ENCODE measurements at regions not wholly inside any gene's neighbourhood (a gene's known extent, or its start where the extent isn't known, plus 50 kb on each side); places are given as distances from the start of the nearest gene placed in this dataset.

- Histone ChIP-seq H4K91ac (ENCODE audit: low read depth, low read length, poor library complexity) (no peak overlapping the region), H2BK15ac (ENCODE audit: low read length) (no peak overlapping the region), H3K4me1 (ENCODE audit: control insufficient read depth in 2 of 2, insufficient read depth in 1 of 2, low read depth in 1 of 2, low read length in 2 of 2) (no peaks in the 10 kb centered on the region), H3K9ac (ENCODE audit: low read depth, low read length, poor library complexity) (no peak overlapping the region), H3K27me3 (ENCODE audit: control insufficient read depth in 3 of 3, insufficient read depth in 3 of 3, low read depth in 1 of 3, low read length in 3 of 3) (peaks cover 0 to 1% (median 0%) of the 10 kb centered on the region in 3 experiments), H3K4me2 (ENCODE audit: insufficient read depth, low read length, poor library complexity, severe bottlenecking) (no peak overlapping the region), H3K4ac (ENCODE audit: low read length) (no peak overlapping the region), H3K9me3 (replicated peaks in 1 of 2; ENCODE audit: control insufficient read depth in 2 of 2, insufficient read depth in 1 of 2, low read depth in 1 of 2, low read length in 2 of 2) (peaks cover 0 to 43% of the 10 kb centered on the region in 2 donors), H2BK120ac (ENCODE audit: low read depth, low read length) (no peak overlapping the region), H3K18ac (ENCODE audit: low read length) (no peak overlapping the region), H3K14ac (ENCODE audit: low read length) (no peak overlapping the region), H3K36me3 (replicated peaks in 1 of 2; ENCODE audit: control insufficient read depth in 2 of 2, insufficient read depth in 2 of 2, low read length in 2 of 2) (no peaks in the 10 kb centered on the region), H2AK5ac (ENCODE audit: low read depth, low read length) (no peak overlapping the region), H3K23ac (ENCODE audit: low read depth, low read length, poor library complexity) (no peak overlapping the region), H2AFZ (ENCODE audit: low read length) (no peak overlapping the region), H2BK5ac (ENCODE audit: low read length) (no peak overlapping the region), H3K79me1 (ENCODE audit: low read depth, low read length) (peaks cover 3% of the 10 kb centered on the region), H4K8ac (ENCODE audit: low read depth, low read length) (no peak overlapping the region), H3K4me3 (ENCODE audit: low read length in 2 of 2) (peak overlapping the region in 1 of 2 donors; percentile 55), H2BK12ac (ENCODE audit: low read length) (no peak overlapping the region), H3K27ac (replicated peaks; ENCODE audit: low read length) (no peak overlapping the region)
- WGBS, 2 donors (ENCODE audit: extremely low coverage in 2 of 2, insufficient read length in 2 of 2, insufficient replicate concordance in 1 of 2) = no CpG with 5 or more reads among the region's 12 CpGs
- no peak for DNase-seq (ENCODE audit: low spot score)
Observed at GRCh38 chr22:47572443-47572842, 810.0 kb downstream of the TBC1D22A start.

- H2BK5ac ChIP-seq (ENCODE audit: low read length) = no peak overlapping the region
- H3K18ac ChIP-seq (ENCODE audit: low read length) = no peak overlapping the region
- no CpG with 5 or more reads among the region's 5 CpGs for WGBS, 2 donors (ENCODE audit: extremely low coverage in 2 of 2, insufficient read length in 2 of 2, insufficient replicate concordance in 1 of 2)
- H2AK5ac ChIP-seq (ENCODE audit: low read depth, low read length) = no peak overlapping the region
- peaks cover 0 to 38% of the 10 kb centered on the region in 2 donors for H3K9me3 ChIP-seq (replicated peaks in 1 of 2; ENCODE audit: control insufficient read depth in 2 of 2, insufficient read depth in 1 of 2, low read depth in 1 of 2, low read length in 2 of 2)
- no peak overlapping the region for H3K9ac ChIP-seq (ENCODE audit: low read depth, low read length, poor library complexity)
- H3K36me3 ChIP-seq (replicated peaks in 1 of 2; ENCODE audit: control insufficient read depth in 2 of 2, insufficient read depth in 2 of 2, low read length in 2 of 2) = no peaks in the 10 kb centered on the region
- H3K27ac ChIP-seq (replicated peaks; ENCODE audit: low read length) = no peak overlapping the region
- H2BK15ac ChIP-seq (ENCODE audit: low read length) = no peak overlapping the region
- no peak overlapping the region for H3K23ac ChIP-seq (ENCODE audit: low read depth, low read length, poor library complexity)
- H3K4ac ChIP-seq (ENCODE audit: low read length) = no peak overlapping the region
- DNase-seq (ENCODE audit: low spot score) = no peak
- peaks cover 0 to 1% (median 0%) of the 10 kb centered on the region in 3 experiments for H3K27me3 ChIP-seq (ENCODE audit: control insufficient read depth in 3 of 3, insufficient read depth in 3 of 3, low read depth in 1 of 3, low read length in 3 of 3)
- H2BK12ac ChIP-seq (ENCODE audit: low read length) = no peak overlapping the region
- H3K4me3 ChIP-seq (ENCODE audit: low read length in 2 of 2) = no peak overlapping the region
- no peak overlapping the region for H2BK120ac ChIP-seq (ENCODE audit: low read depth, low read length)
- no peak overlapping the region for H3K14ac ChIP-seq (ENCODE audit: low read length)
- no peak overlapping the region for H4K8ac ChIP-seq (ENCODE audit: low read depth, low read length)
- no peak overlapping the region for H3K4me2 ChIP-seq (ENCODE audit: insufficient read depth, low read length, poor library complexity, severe bottlenecking)
- no peak overlapping the region for H4K91ac ChIP-seq (ENCODE audit: low read depth, low read length, poor library complexity)
- no peak overlapping the region for H2AFZ ChIP-seq (ENCODE audit: low read length)
- no peaks in the 10 kb centered on the region for H3K4me1 ChIP-seq (ENCODE audit: control insufficient read depth in 2 of 2, insufficient read depth in 1 of 2, low read depth in 1 of 2, low read length in 2 of 2)
- H3K79me1 ChIP-seq (ENCODE audit: low read depth, low read length) = peaks cover 3% of the 10 kb centered on the region
Observed at GRCh38 chr22:47571616-47572015, 809.2 kb downstream of the TBC1D22A start.

GRCh38 chr22:47570851-47571250, 808.4 kb downstream of the TBC1D22A start:
- Histone ChIP-seq H3K4me1 (ENCODE audit: control insufficient read depth in 2 of 2, insufficient read depth in 1 of 2, low read depth in 1 of 2, low read length in 2 of 2) (no peaks in the 10 kb centered on the region), H2BK120ac (ENCODE audit: low read depth, low read length) (no peak overlapping the region), H3K27ac (replicated peaks; ENCODE audit: low read length) (no peak overlapping the region), H2BK5ac (ENCODE audit: low read length) (no peak overlapping the region), H2BK15ac (ENCODE audit: low read length) (no peak overlapping the region), H3K4me3 (ENCODE audit: low read length in 2 of 2) (no peak overlapping the region), H2AFZ (ENCODE audit: low read length) (no peak overlapping the region), H3K27me3 (ENCODE audit: control insufficient read depth in 3 of 3, insufficient read depth in 3 of 3, low read depth in 1 of 3, low read length in 3 of 3) (peaks cover 0 to 1% (median 0%) of the 10 kb centered on the region in 3 experiments), H2AK5ac (ENCODE audit: low read depth, low read length) (no peak overlapping the region), H3K79me1 (ENCODE audit: low read depth, low read length) (peaks cover 3% of the 10 kb centered on the region), H3K4ac (ENCODE audit: low read length) (no peak overlapping the region), H3K9ac (ENCODE audit: low read depth, low read length, poor library complexity) (no peak overlapping the region), H4K8ac (ENCODE audit: low read depth, low read length) (no peak overlapping the region), H3K9me3 (replicated peaks in 1 of 2; ENCODE audit: control insufficient read depth in 2 of 2, insufficient read depth in 1 of 2, low read depth in 1 of 2, low read length in 2 of 2) (peaks cover 0 to 45% of the 10 kb centered on the region in 2 donors), H3K18ac (ENCODE audit: low read length) (no peak overlapping the region), H3K23ac (ENCODE audit: low read depth, low read length, poor library complexity) (no peak overlapping the region), H3K14ac (ENCODE audit: low read length) (no peak overlapping the region), H2BK12ac (ENCODE audit: low read length) (no peak overlapping the region), H3K4me2 (ENCODE audit: insufficient read depth, low read length, poor library complexity, severe bottlenecking) (no peak overlapping the region), H4K91ac (ENCODE audit: low read depth, low read length, poor library complexity) (no peak overlapping the region), H3K36me3 (replicated peaks in 1 of 2; ENCODE audit: control insufficient read depth in 2 of 2, insufficient read depth in 2 of 2, low read length in 2 of 2) (no peaks in the 10 kb centered on the region)
- no peak for DNase-seq (ENCODE audit: low spot score)
- no CpG with 5 or more reads among the region's 5 CpGs for WGBS, 2 donors (ENCODE audit: extremely low coverage in 2 of 2, insufficient read length in 2 of 2, insufficient replicate concordance in 1 of 2)

- no peak overlapping the region for H3K9ac ChIP-seq (ENCODE audit: low read depth, low read length, poor library complexity)
- no peak overlapping the region for H3K14ac ChIP-seq (ENCODE audit: low read length)
- peaks cover 0 to 1% (median 0%) of the 10 kb centered on the region in 3 experiments for H3K27me3 ChIP-seq (ENCODE audit: control insufficient read depth in 3 of 3, insufficient read depth in 3 of 3, low read depth in 1 of 3, low read length in 3 of 3)
- H4K8ac ChIP-seq (ENCODE audit: low read depth, low read length) = no peak overlapping the region
- H3K4me1 ChIP-seq (ENCODE audit: control insufficient read depth in 2 of 2, insufficient read depth in 1 of 2, low read depth in 1 of 2, low read length in 2 of 2) = no peaks in the 10 kb centered on the region
- H2BK12ac ChIP-seq (ENCODE audit: low read length) = no peak overlapping the region
- peaks cover 3% of the 10 kb centered on the region for H3K79me1 ChIP-seq (ENCODE audit: low read depth, low read length)
- H2AFZ ChIP-seq (ENCODE audit: low read length) = no peak overlapping the region
- H3K4me3 ChIP-seq (ENCODE audit: low read length in 2 of 2) = no peak overlapping the region
- H3K9me3 ChIP-seq (replicated peaks in 1 of 2; ENCODE audit: control insufficient read depth in 2 of 2, insufficient read depth in 1 of 2, low read depth in 1 of 2, low read length in 2 of 2) = peaks cover 0 to 49% of the 10 kb centered on the region in 2 donors
- WGBS, 2 donors (ENCODE audit: extremely low coverage in 2 of 2, insufficient read length in 2 of 2, insufficient replicate concordance in 1 of 2) = no CpG with 5 or more reads among the region's 14 CpGs
- no peak overlapping the region for H4K91ac ChIP-seq (ENCODE audit: low read depth, low read length, poor library complexity)
- no peak overlapping the region for H3K4me2 ChIP-seq (ENCODE audit: insufficient read depth, low read length, poor library complexity, severe bottlenecking)
- H2BK5ac ChIP-seq (ENCODE audit: low read length) = no peak overlapping the region
- no peak overlapping the region for H2AK5ac ChIP-seq (ENCODE audit: low read depth, low read length)
- no peak overlapping the region for H2BK15ac ChIP-seq (ENCODE audit: low read length)
- no peak overlapping the region for H3K18ac ChIP-seq (ENCODE audit: low read length)
- H3K36me3 ChIP-seq (replicated peaks in 1 of 2; ENCODE audit: control insufficient read depth in 2 of 2, insufficient read depth in 2 of 2, low read length in 2 of 2) = no peaks in the 10 kb centered on the region
- no peak overlapping the region for H3K27ac ChIP-seq (replicated peaks; ENCODE audit: low read length)
- H3K23ac ChIP-seq (ENCODE audit: low read depth, low read length, poor library complexity) = no peak overlapping the region
- DNase-seq (ENCODE audit: low spot score) = no peak
- no peak overlapping the region for H2BK120ac ChIP-seq (ENCODE audit: low read depth, low read length)
- H3K4ac ChIP-seq (ENCODE audit: low read length) = no peak overlapping the region
Observed at GRCh38 chr22:47570300-47570685, 807.8 kb downstream of the TBC1D22A start.
